Neural cell (in vitro differentiated cells): ENCODE measurements at regions not wholly inside any gene's neighbourhood (a gene's known extent, or its start where the extent isn't known, plus 50 kb on each side); places are given as distances from the start of the nearest gene placed in this dataset.

Experiments used
- EP300 ChIP-seq: fragments of 450-650 bp; conservative IDR thresholded peaks from 2 replicates; pipeline ENCODE4 v1.6.1; 2014; ENCODE audit warnings: antibody characterized with exemption, mild to moderate bottlenecking, moderate library complexity; ENCODE audit not compliant: poor library complexity, severe bottlenecking
- EZH2 ChIP-seq: fragments of 200-600, 300-800 bp; shearing (Covaris generic), sonication (generic); IDR thresholded peaks from 2 replicates; pipeline ENCODE4 v1.6.1; 2014; ENCODE audit warnings: antibody characterized with exemption, low read length, borderline replicate concordance, mild to moderate bottlenecking; ENCODE audit not compliant: insufficient read depth, poor library complexity, severe bottlenecking
- MXI1 ChIP-seq: fragments of 450-650 bp; conservative IDR thresholded peaks from 2 replicates; pipeline ENCODE4 v1.6.1; 2014; ENCODE audit warnings: antibody characterized with exemption, mild to moderate bottlenecking; ENCODE audit not compliant: poor library complexity, severe bottlenecking
- POLR2AphosphoS5 ChIP-seq: IDR thresholded peaks from 2 replicates; pipeline ENCODE4 v1.6.1; 2012
- RAD21 ChIP-seq: fragments of 450-650 bp; conservative IDR thresholded peaks from 2 replicates; pipeline ENCODE4 v1.6.1; 2014; ENCODE audit warnings: antibody characterized with exemption, mild to moderate bottlenecking, moderate library complexity
- REST ChIP-seq: IDR thresholded peaks from 2 replicates; pipeline ENCODE4 v1.6.1; 2012; ENCODE audit warnings: borderline replicate concordance
- SMC3 ChIP-seq: fragments of 450-650 bp; conservative IDR thresholded peaks from 2 replicates; pipeline ENCODE4 v1.6.1; 2014; ENCODE audit warnings: antibody characterized with exemption, mild to moderate bottlenecking, moderate library complexity; ENCODE audit not compliant: poor library complexity
- TAF1 ChIP-seq: IDR thresholded peaks from 2 replicates; pipeline ENCODE4 v1.6.1; 2012; ENCODE audit warnings: low read depth
- TF ChIP-seq, protein P1 (sequence below): fragments of 450-650 bp; IDR thresholded peaks from 2 replicates; pipeline ENCODE4 v1.5.1; 2014; ENCODE audit warnings: antibody characterized with exemption, mild to moderate bottlenecking, moderate library complexity; ENCODE audit not compliant: poor library complexity, severe bottlenecking

GRCh38 chr9:13508086-13508485 is 228.6 kb upstream of the MPDZ start:
- no peak for TF ChIP-seq TAF1
- no peak for TF ChIP-seq EP300
- TF ChIP-seq, protein P1, sequence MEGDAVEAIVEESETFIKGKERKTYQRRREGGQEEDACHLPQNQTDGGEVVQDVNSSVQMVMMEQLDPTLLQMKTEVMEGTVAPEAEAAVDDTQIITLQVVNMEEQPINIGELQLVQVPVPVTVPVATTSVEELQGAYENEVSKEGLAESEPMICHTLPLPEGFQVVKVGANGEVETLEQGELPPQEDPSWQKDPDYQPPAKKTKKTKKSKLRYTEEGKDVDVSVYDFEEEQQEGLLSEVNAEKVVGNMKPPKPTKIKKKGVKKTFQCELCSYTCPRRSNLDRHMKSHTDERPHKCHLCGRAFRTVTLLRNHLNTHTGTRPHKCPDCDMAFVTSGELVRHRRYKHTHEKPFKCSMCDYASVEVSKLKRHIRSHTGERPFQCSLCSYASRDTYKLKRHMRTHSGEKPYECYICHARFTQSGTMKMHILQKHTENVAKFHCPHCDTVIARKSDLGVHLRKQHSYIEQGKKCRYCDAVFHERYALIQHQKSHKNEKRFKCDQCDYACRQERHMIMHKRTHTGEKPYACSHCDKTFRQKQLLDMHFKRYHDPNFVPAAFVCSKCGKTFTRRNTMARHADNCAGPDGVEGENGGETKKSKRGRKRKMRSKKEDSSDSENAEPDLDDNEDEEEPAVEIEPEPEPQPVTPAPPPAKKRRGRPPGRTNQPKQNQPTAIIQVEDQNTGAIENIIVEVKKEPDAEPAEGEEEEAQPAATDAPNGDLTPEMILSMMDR: no peak
- TF ChIP-seq REST: no peak
- no peak for TF ChIP-seq RAD21
- TF ChIP-seq POLR2AphosphoS5: no peak
- TF ChIP-seq MXI1: no peak
- no peak for TF ChIP-seq EZH2
- no peak for TF ChIP-seq SMC3
